ENCODE measurements at regions not wholly inside any gene's neighbourhood (a gene's known extent, or its start where the extent isn't known, plus 50 kb on each side); places are given as distances from the start of the nearest gene placed in this dataset.

GRCh38 chr11:70687716-70688115 lies 289.4 kb downstream of the CTTN start:
- Histone ChIP-seq H3K27ac (no peak overlapping the region), H3K4me3 (no peak overlapping the region), H3K4me1 (no peaks in the 10 kb centered on the region), H3K27me3 (no peaks in the 10 kb centered on the region), H3K9me3 (no peaks in the 10 kb centered on the region), H3K36me3 (no peaks in the 10 kb centered on the region)
- no peak for TF ChIP-seq CTCF (IDR thresholded peaks at IDR 0.05)
- DNase-seq (ENCODE audit: low spot score), result no peak

GRCh38 chr11:70688142-70688541 lies 289.8 kb downstream of the CTTN start:
- Histone ChIP-seq H3K27me3 (no peaks in the 10 kb centered on the region), H3K9me3 (no peaks in the 10 kb centered on the region), H3K36me3 (no peaks in the 10 kb centered on the region), H3K27ac (no peak overlapping the region), H3K4me1 (no peaks in the 10 kb centered on the region), H3K4me3 (no peak overlapping the region)
- no peak for TF ChIP-seq CTCF (IDR thresholded peaks at IDR 0.05)
- no peak for DNase-seq (ENCODE audit: low spot score)

GRCh38 chr11:70689764-70690163 lies 291.4 kb downstream of the CTTN start:
- Histone ChIP-seq H3K4me1 (no peaks in the 10 kb centered on the region), H3K27me3 (no peaks in the 10 kb centered on the region), H3K4me3 (no peak overlapping the region), H3K36me3 (no peaks in the 10 kb centered on the region), H3K27ac (no peak overlapping the region), H3K9me3 (no peaks in the 10 kb centered on the region)
- TF ChIP-seq CTCF (IDR thresholded peaks at IDR 0.05), result no peak
- no peak for DNase-seq (ENCODE audit: low spot score)

GRCh38 chr11:70692131-70692530 lies 293.8 kb downstream of the CTTN start:
- no peaks in the 10 kb centered on the region for H3K27me3 ChIP-seq
- no peak for TF ChIP-seq CTCF (IDR thresholded peaks at IDR 0.05)
- no peak overlapping the region for H3K27ac ChIP-seq
- no peaks in the 10 kb centered on the region for H3K4me1 ChIP-seq
- H3K9me3 ChIP-seq, result no peaks in the 10 kb centered on the region
- H3K36me3 ChIP-seq, result no peaks in the 10 kb centered on the region
- H3K4me3 ChIP-seq, result no peak overlapping the region
- DNase-seq (ENCODE audit: low spot score), result no peak

- Histone ChIP-seq H3K27ac (no peak overlapping the region), H3K9me3 (no peaks in the 10 kb centered on the region), H3K36me3 (no peaks in the 10 kb centered on the region), H3K4me1 (no peaks in the 10 kb centered on the region), H3K27me3 (no peaks in the 10 kb centered on the region), H3K4me3 (no peak overlapping the region)
- TF ChIP-seq CTCF (IDR thresholded peaks at IDR 0.05), result no peak
- DNase-seq (ENCODE audit: low spot score), result no peak
Observed at GRCh38 chr11:70694371-70694770, 296.0 kb downstream of the CTTN start.

- no peaks in the 10 kb centered on the region for H3K27me3 ChIP-seq
- no peak for TF ChIP-seq CTCF (IDR thresholded peaks at IDR 0.05)
Observed at GRCh38 chr11:70695086-70695960, 297.0 kb downstream of the CTTN start.

More at GRCh38 chr11:70695086-70695960, 297.0 kb downstream of the CTTN start:
- Histone ChIP-seq H3K9me3 (no peaks in the 10 kb centered on the region), H3K36me3 (no peaks in the 10 kb centered on the region), H3K27ac (no peak overlapping the region), H3K4me1 (no peaks in the 10 kb centered on the region), H3K4me3 (no peak overlapping the region)
- no peak for DNase-seq (ENCODE audit: low spot score)

All from right atrium auricular region (tissue), 2 donors.